Left renal pelvis (tissue), 4 donors: ENCODE measurements at regions not wholly inside any gene's neighbourhood (a gene's known extent, or its start where the extent isn't known, plus 50 kb on each side); places are given as distances from the start of the nearest gene placed in this dataset.
"Not testable (repeated sequence)": the region's sequence is repeated elsewhere in the genome, so short reads cannot be mapped to it uniquely, and the experiment has no call there.

Experiments
- DNase-seq, 4 donors: peaks; one replicate each; pipeline ENCODE4 v3.0.0-alpha.2; 2013; ENCODE audit warnings: low read depth in 4 of 4, low spot score in 3 of 4

GRCh38 chr7:153743434-153743833 is 308.8 kb upstream of the DPP6 start:
- DNase-seq: not testable (repeated sequence)

GRCh38 chr7:153747969-153748368 is 304.2 kb upstream of the DPP6 start:
- DNase-seq: not testable (repeated sequence)

GRCh38 chr7:153748885-153749284 is 303.3 kb upstream of the DPP6 start:
- DNase-seq: not testable (repeated sequence)

GRCh38 chr7:153765869-153766268 is 286.3 kb upstream of the DPP6 start:
- DNase-seq: not testable (repeated sequence)

- DNase-seq: peak in 1 of 4 donors; percentile 12
Observed at GRCh38 chr7:153766926-153767325, 285.3 kb upstream of the DPP6 start.

GRCh38 chr7:153772966-153773365 is 279.2 kb upstream of the DPP6 start:
- DNase-seq: no peak

GRCh38 chr7:153776940-153777339 is 275.3 kb upstream of the DPP6 start:
- not testable (repeated sequence) for DNase-seq

GRCh38 chr7:153797363-153797762 is 254.8 kb upstream of the DPP6 start:
- not testable (repeated sequence) for DNase-seq

- no peak for DNase-seq
Observed at GRCh38 chr7:153808117-153808516, 244.1 kb upstream of the DPP6 start.

GRCh38 chr7:153829525-153829924 is 222.7 kb upstream of the DPP6 start:
- no peak for DNase-seq

- no peak for DNase-seq
Observed at GRCh38 chr7:153832160-153832559, 220.0 kb upstream of the DPP6 start.

- DNase-seq: peak in 2 of 4 donors; percentile 14
Observed at GRCh38 chr7:153835103-153835502, 217.1 kb upstream of the DPP6 start.

GRCh38 chr7:153835712-153836265 is 216.4 kb upstream of the DPP6 start:
- peak in 1 of 4 donors; percentile 10 for DNase-seq

GRCh38 chr7:153838591-153838990 is 213.6 kb upstream of the DPP6 start:
- no peak for DNase-seq

GRCh38 chr7:153840861-153841260 is 211.3 kb upstream of the DPP6 start:
- no peak for DNase-seq

GRCh38 chr7:153847828-153848227 is 204.4 kb upstream of the DPP6 start:
- DNase-seq: no peak

GRCh38 chr7:153852261-153852660 is 199.9 kb upstream of the DPP6 start:
- no peak for DNase-seq

- DNase-seq: peak in 2 of 4 donors; percentile 17 to 22
Observed at GRCh38 chr7:153858355-153858754, 193.8 kb upstream of the DPP6 start.

- DNase-seq: no peak
Observed at GRCh38 chr7:153859239-153859638, 193.0 kb upstream of the DPP6 start.

GRCh38 chr7:153886506-153887441 is 165.4 kb upstream of the DPP6 start:
- DNase-seq: peak in 2 of 4 donors; percentile 44 to 53

- no peak for DNase-seq
Observed at GRCh38 chr7:153887749-153888569, 164.2 kb upstream of the DPP6 start.
